H1 (cell line): ENCODE measurements at regions not wholly inside any gene's neighbourhood (a gene's known extent, or its start where the extent isn't known, plus 50 kb on each side); places are given as distances from the start of the nearest gene placed in this dataset.

ENCODE experiments used
- CTCF ChIA-PET: fragments of 300-600 bp; sonication (Branson Sonifier 250); formaldehyde crosslinking; loops from one replicate; lab custom pipeline; 2021; ENCODE audit not compliant: partially characterized antibody; lab: Charles Lee
- POLR2A ChIA-PET: fragments of 300-600 bp; sonication (Branson Sonifier 250); formaldehyde crosslinking; loops from one replicate; lab custom pipeline; 2021; ENCODE audit warnings: inconsistent platforms; ENCODE audit not compliant: partially characterized antibody; lab: Charles Lee
- DNase-seq, 2 experiments: peaks; one replicate each; pipeline versions ENCODE4 v3.0.0 to v3.0.0-alpha.2; 2010 to 2022; ENCODE audit warnings: low spot score in 2 of 2, low read depth in 1 of 2, mixed read lengths in 1 of 2
- FAIRE-seq: peaks from 2 replicates; lab custom pipeline; 2011; peaks lifted over from hg19 to GRCh38; lab: Jason Lieb, UNC
- H2AFZ ChIP-seq: 2 replicates; pipeline ENCODE4 v1.8.1; 2012; ENCODE audit warnings: low read length, inconsistent platforms
- H2AK5ac ChIP-seq: 2 replicates; pipeline ENCODE4 v1.6.1; 2013; ENCODE audit warnings: low read depth, low read length
- H2BK120ac ChIP-seq: replicated peaks from 2 replicates; pipeline ENCODE3; 2013; ENCODE audit warnings: low read depth, low read length, inconsistent platforms
- H2BK12ac ChIP-seq: 2 replicates; pipeline ENCODE4 v1.6.1; 2013; ENCODE audit warnings: low read depth, low read length
- H2BK15ac ChIP-seq: 2 replicates; pipeline ENCODE4 v1.6.1; 2013; ENCODE audit warnings: low read length
- H2BK20ac ChIP-seq: 2 replicates; pipeline ENCODE4 v1.6.1; 2013; ENCODE audit warnings: low read length
- H2BK5ac ChIP-seq: 2 replicates; pipeline ENCODE4 v1.6.1; 2013; ENCODE audit warnings: low read depth, low read length
- H3K14ac ChIP-seq: 2 replicates; pipeline ENCODE4 v1.6.1; 2013; ENCODE audit warnings: inconsistent platforms; ENCODE audit not compliant: insufficient read length
- H3K18ac ChIP-seq: 2 replicates; pipeline ENCODE4 v1.6.1; 2013; ENCODE audit warnings: low read length; ENCODE audit errors: extremely low read depth
- H3K23ac ChIP-seq: 2 replicates; pipeline ENCODE4 v1.6.1; 2013; ENCODE audit warnings: inconsistent platforms; ENCODE audit not compliant: insufficient read length
- H3K23me2 ChIP-seq: 2 replicates; pipeline ENCODE4 v1.6.1; 2013; ENCODE audit warnings: low read depth, low read length
- H3K27ac ChIP-seq: 2 replicates; pipeline ENCODE4 v1.6.1; 2011; ENCODE audit warnings: low read depth, low read length, inconsistent platforms
- H3K27me3 ChIP-seq, 4 experiments: replicated peaks in 1 of 4; 1 replicate in 1 of 4; 2 replicates in 3 of 4; pipeline versions ENCODE4 v1.6.1 to v1.8.1; 2011 to 2013; ENCODE audit warnings: low read length in 3 of 4, mild to moderate bottlenecking in 3 of 4, inconsistent platforms in 2 of 4, mixed read lengths in 2 of 4, moderate library complexity in 1 of 4; ENCODE audit not compliant: control insufficient read depth in 3 of 4, insufficient read depth in 3 of 4; ENCODE audit errors: extremely low read depth in 1 of 4
- H3K36me3 ChIP-seq, 4 experiments: 2 replicates each; pipeline versions ENCODE4 v1.6.1 to v1.8.1; 2011 to 2013; ENCODE audit warnings: mild to moderate bottlenecking in 4 of 4, low read length in 3 of 4, moderate library complexity in 2 of 4, control low read depth in 1 of 4, inconsistent platforms in 1 of 4; ENCODE audit not compliant: insufficient read depth in 4 of 4, control insufficient read depth in 2 of 4
- H3K4ac ChIP-seq: replicated peaks from 2 replicates; pipeline ENCODE3; 2013; ENCODE audit warnings: low read length, low read depth, mixed read lengths, inconsistent platforms; ENCODE audit not compliant: insufficient read length
- H3K4me1 ChIP-seq, 4 experiments: replicated peaks in 1 of 4; 1 replicate in 1 of 4; 2 replicates in 3 of 4; pipeline versions ENCODE4 v1.6.1 to v1.8.1; 2011 to 2013; ENCODE audit warnings: low read length in 3 of 4, inconsistent platforms in 2 of 4, mixed read lengths in 1 of 4; ENCODE audit not compliant: insufficient read depth in 4 of 4, control insufficient read depth in 3 of 4
- H3K4me2 ChIP-seq, 2 experiments: 2 replicates each; pipeline versions ENCODE4 v1.6.1 to v1.8.1; 2011 to 2013; ENCODE audit warnings: low read depth in 2 of 2, low read length in 2 of 2, control low read depth in 1 of 2, inconsistent platforms in 1 of 2, mild to moderate bottlenecking in 1 of 2; ENCODE audit not compliant: insufficient read depth in 1 of 2
- H3K4me3 ChIP-seq, 4 experiments: fragments of 200-600, 300-600 bp in 1 of 4; sonication (generic), shearing (Covaris generic), sonication (Bioruptor Twin) in 1 of 4; 2 replicates each; pipeline versions ENCODE4 v1.5.1 to v1.8.1; 2011 to 2016; ENCODE audit warnings: low read length in 4 of 4, low read depth in 3 of 4, control low read depth in 2 of 4, inconsistent platforms in 2 of 4, mild to moderate bottlenecking in 2 of 4, mixed read lengths in 1 of 4, moderate library complexity in 1 of 4; ENCODE audit not compliant: insufficient read depth in 2 of 4; ENCODE audit errors: extremely low read depth in 1 of 4
- H3K56ac ChIP-seq: replicated peaks from 2 replicates; pipeline ENCODE3; 2013; ENCODE audit warnings: low read depth, mild to moderate bottlenecking, mixed read lengths, low read length, inconsistent platforms; ENCODE audit not compliant: insufficient read length
- H3K79me1 ChIP-seq: 2 replicates; pipeline ENCODE4 v1.6.1; 2013; ENCODE audit warnings: low read depth, low read length, control low read depth
- H3K79me2 ChIP-seq, 2 experiments: 2 replicates each; pipeline versions ENCODE4 v1.6.1 to v1.8.1; 2012 to 2013; ENCODE audit warnings: low read length in 2 of 2, mild to moderate bottlenecking in 2 of 2, inconsistent platforms in 1 of 2; ENCODE audit not compliant: insufficient read depth in 2 of 2, control insufficient read depth in 1 of 2
- H3K9ac ChIP-seq, 4 experiments: replicated peaks in 1 of 4; 1 replicate in 1 of 4; 2 replicates in 3 of 4; pipeline versions ENCODE4 v1.6.1 to v1.8.1; 2011 to 2013; ENCODE audit warnings: low read depth in 3 of 4, low read length in 3 of 4, control low read depth in 2 of 4, mild to moderate bottlenecking in 2 of 4, moderate library complexity in 2 of 4, inconsistent platforms in 1 of 4; ENCODE audit errors: extremely low read depth in 1 of 4
- H3K9me3 ChIP-seq, 2 experiments: 2 replicates each; pipeline versions ENCODE4 v1.6.1 to v1.8.1; 2012 to 2013; ENCODE audit warnings: mild to moderate bottlenecking in 2 of 2, moderate library complexity in 2 of 2, control low read depth in 1 of 2, inconsistent platforms in 1 of 2, low read depth in 1 of 2, low read length in 1 of 2, mixed read lengths in 1 of 2; ENCODE audit not compliant: insufficient read depth in 2 of 2
- H4K20me1 ChIP-seq, 2 experiments: replicated peaks in 1 of 2; 2 replicates each; pipeline versions ENCODE3 to v1.8.1; 2011 to 2013; ENCODE audit warnings: inconsistent platforms in 2 of 2, low read length in 2 of 2, mild to moderate bottlenecking in 1 of 2; ENCODE audit not compliant: insufficient read depth in 2 of 2, control insufficient read depth in 1 of 2
- H4K5ac ChIP-seq: 2 replicates; pipeline ENCODE4 v1.6.1; 2013; ENCODE audit warnings: low read length, low read depth, mixed read lengths, inconsistent platforms; ENCODE audit not compliant: insufficient read length
- H4K8ac ChIP-seq: 2 replicates; pipeline ENCODE4 v1.8.0; 2013; ENCODE audit warnings: mild to moderate bottlenecking, moderate library complexity, low read length, inconsistent platforms; ENCODE audit not compliant: insufficient read depth; ENCODE audit errors: extremely low read depth
- H4K91ac ChIP-seq: replicated peaks from 2 replicates; pipeline ENCODE3; 2013; ENCODE audit warnings: low read length, mixed read lengths, inconsistent platforms; ENCODE audit not compliant: insufficient read length
- BRCA1 ChIP-seq: IDR thresholded peaks from 2 replicates; pipeline ENCODE4 v1.6.1; 2012; ENCODE audit warnings: low read depth, low read length, improper control_type of control experiment
- CBX8 ChIP-seq: fragments of 300-800, 300-1000 bp; sonication (generic); IDR thresholded peaks from 2 replicates; pipeline ENCODE4 v1.7.1; 2016; ENCODE audit warnings: low read depth, low read length, borderline replicate concordance
- EZH2 ChIP-seq: fragments of 200-600 bp; sonication (generic); IDR thresholded peaks from 2 replicates; pipeline ENCODE4 v1.7.1; 2012; ENCODE audit warnings: low read depth, mild to moderate bottlenecking, moderate library complexity, low read length, inconsistent platforms; ENCODE audit not compliant: severe bottlenecking
- POU5F1 ChIP-seq: IDR thresholded peaks from 2 replicates; pipeline ENCODE4 v1.6.1; 2011; ENCODE audit warnings: low read depth, mild to moderate bottlenecking, low read length, moderate library complexity
- RFX5 ChIP-seq: IDR thresholded peaks from 2 replicates; pipeline ENCODE4 v1.6.1; 2011; ENCODE audit warnings: low read depth, low read length, improper control_type of control experiment, borderline replicate concordance
- SAP30 ChIP-seq: fragments of 300-600 bp; sonication (generic); IDR thresholded peaks from 2 replicates; pipeline ENCODE4 v1.7.1; 2012; ENCODE audit warnings: low read length, moderate library complexity, mild to moderate bottlenecking, inconsistent platforms; ENCODE audit not compliant: insufficient read depth, insufficient replicate concordance
- WGBS, 2 experiments: shearing (Covaris generic) in 1 of 2; methylation state at CpG; one replicate each; pipeline versions ENCODE4 v1.1.6 to v1.1.7; 2013 to 2015; ENCODE audit warnings: low lambda C conversion rate in 2 of 2, mixed read lengths in 2 of 2, inconsistent platforms in 1 of 2, low coverage in 1 of 2, missing lambda C conversion rate in 1 of 2; ENCODE audit not compliant: insufficient replicate concordance in 2 of 2, insufficient coverage in 1 of 2, insufficient read length in 1 of 2; ENCODE audit errors: extremely low coverage in 1 of 2, missing lambda C conversion rate in 1 of 2; 5-methylcytosine and 5-hydroxymethylcytosine counted together

DNA sequence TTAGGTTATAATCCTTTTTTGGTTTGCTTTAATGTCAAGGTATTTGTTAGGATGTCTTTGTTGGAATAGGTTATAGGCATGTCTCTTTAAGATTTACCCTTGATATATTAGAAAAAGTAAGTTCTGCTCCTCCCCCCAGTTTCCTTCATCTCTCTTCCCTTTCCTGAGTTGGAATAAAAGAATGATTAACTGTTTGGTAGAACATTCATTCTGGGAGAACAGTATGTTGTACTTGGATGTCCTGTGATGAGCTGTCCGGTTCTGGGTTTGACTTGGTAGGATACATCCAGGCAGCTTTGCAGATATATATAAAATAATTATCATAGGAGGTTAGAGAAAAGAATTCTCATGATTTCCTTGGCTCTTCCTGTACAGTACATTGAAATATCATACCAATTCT, 199.6 kb upstream of the RREB1 start:
- no peak overlapping the region for H4K8ac ChIP-seq
- no peak overlapping the region for H3K9ac ChIP-seq
- H2BK5ac ChIP-seq = no peak overlapping the region
- H3K18ac ChIP-seq = no peak overlapping the region
- H4K20me1 ChIP-seq = no peaks in the 10 kb centered on the region
- H3K36me3 ChIP-seq = no peaks in the 10 kb centered on the region
- no peaks in the 10 kb centered on the region; a peak in 1 of 7 replicates for H3K27me3 ChIP-seq
- no peak overlapping the region for H2AK5ac ChIP-seq
- no peak overlapping the region for H3K23ac ChIP-seq
- ChIA-PET POLR2A (no interaction called here), CTCF (interaction anchor here (1.1 kb wide), 1 partner anchor 212 kb away, joined by 3 read pairs; no protein-coding TSS in a partner anchor)
- H3K4me1 ChIP-seq = no peaks in the 10 kb centered on the region
- H3K79me1 ChIP-seq = no peaks in the 10 kb centered on the region
- H4K91ac ChIP-seq = no peak overlapping the region
- FAIRE-seq = no peak
- H4K5ac ChIP-seq = no peak overlapping the region
- H3K4me2 ChIP-seq = no peak overlapping the region
- no peak overlapping the region for H2BK120ac ChIP-seq
- no peak overlapping the region for H3K4ac ChIP-seq
- no peaks in the 10 kb centered on the region for H3K23me2 ChIP-seq
- H2AFZ ChIP-seq = no peak overlapping the region
- no peaks in the 10 kb centered on the region for H3K9me3 ChIP-seq
- H2BK20ac ChIP-seq = no peak overlapping the region
- H3K79me2 ChIP-seq = no peaks in the 10 kb centered on the region
- no peak for DNase-seq
- 92% methylated on average over 1 of the region's 1 CpG; no CpG with 5 or more reads in 1 of the 2 experiments for WGBS, 2 experiments
- H2BK12ac ChIP-seq = no peak overlapping the region
- no peak overlapping the region for H3K4me3 ChIP-seq
- no peak overlapping the region for H2BK15ac ChIP-seq
- H3K27ac ChIP-seq = no peak overlapping the region
- H3K56ac ChIP-seq = no peak overlapping the region
- no peak for TF ChIP-seq POU5F1
- TF ChIP-seq BRCA1 = no peak
- TF ChIP-seq CBX8 = no peak
- no peak for TF ChIP-seq RFX5
- TF ChIP-seq SAP30 = no peak
- TF ChIP-seq EZH2 = no peak
- no peak overlapping the region for H3K14ac ChIP-seq
